Osteocyte (in vitro differentiated cells): ENCODE measurements at regions not wholly inside any gene's neighbourhood (a gene's known extent, or its start where the extent isn't known, plus 50 kb on each side); places are given as distances from the start of the nearest gene placed in this dataset.
"Not testable (repeated sequence)": the region's sequence is repeated elsewhere in the genome, so short reads cannot be mapped to it uniquely, and the experiment has no call there.

ENCODE experiments used
- DNase-seq: peaks from one replicate; pipeline ENCODE4 v3.0.0; 2021; ENCODE audit warnings: mixed read lengths; ENCODE audit not compliant: unreplicated experiment; ENCODE audit errors: extremely low spot score
- H3K27ac Mint-ChIP-seq: one replicate; pipeline ENCODE4 v1.8.0; 2021; ENCODE audit warnings: mild to moderate bottlenecking, mixed read lengths; ENCODE audit not compliant: unreplicated experiment
- H3K27me3 Mint-ChIP-seq: one replicate; pipeline ENCODE4 v1.8.0; 2021; ENCODE audit warnings: mixed read lengths; ENCODE audit not compliant: unreplicated experiment
- H3K36me3 Mint-ChIP-seq: one replicate; pipeline ENCODE4 v1.8.0; 2021; ENCODE audit warnings: mixed read lengths; ENCODE audit not compliant: unreplicated experiment
- H3K4me1 Mint-ChIP-seq: one replicate; pipeline ENCODE4 v1.8.0; 2021; ENCODE audit warnings: mixed read lengths; ENCODE audit not compliant: unreplicated experiment
- H3K4me3 Mint-ChIP-seq: one replicate; pipeline ENCODE4 v1.8.0; 2021; ENCODE audit warnings: mild to moderate bottlenecking, moderate library complexity, mixed read lengths; ENCODE audit not compliant: unreplicated experiment
- H3K9me3 Mint-ChIP-seq: one replicate; pipeline ENCODE4 v1.8.0; 2021; ENCODE audit warnings: mixed read lengths; ENCODE audit not compliant: unreplicated experiment
- TF ChIP-seq, protein P1 (sequence below): fragments of 200-600 bp; sonication (generic); IDR thresholded peaks from 2 replicates; pipeline ENCODE4 v1.5.0; 2021; ENCODE audit warnings: antibody characterized with exemption, mild to moderate bottlenecking, moderate library complexity

DNA sequence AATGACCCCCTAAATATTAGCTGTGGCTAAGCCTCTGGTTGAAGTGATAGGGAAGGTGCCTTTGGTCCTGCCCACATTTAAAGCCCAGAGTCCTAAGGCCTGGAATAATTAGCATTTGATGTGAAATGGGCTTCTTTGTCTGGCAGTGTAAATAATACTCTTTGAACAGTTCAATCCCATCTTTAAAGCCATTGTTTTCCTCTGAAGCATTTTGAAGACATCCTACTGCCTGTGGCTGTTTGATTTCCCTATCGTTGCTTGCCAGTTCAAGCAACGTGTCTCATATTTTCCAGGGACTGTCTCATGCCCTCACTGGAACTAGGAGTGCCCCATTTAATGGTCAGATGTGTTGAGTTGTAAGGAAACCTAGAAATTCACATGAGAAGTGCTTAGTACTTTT lies 89.3 kb upstream of the BTN3A2 start:
- DNase-seq = no peak
- H3K9me3 Mint-ChIP-seq = no peaks in the 10 kb centered on the region
- TF ChIP-seq, protein P1, sequence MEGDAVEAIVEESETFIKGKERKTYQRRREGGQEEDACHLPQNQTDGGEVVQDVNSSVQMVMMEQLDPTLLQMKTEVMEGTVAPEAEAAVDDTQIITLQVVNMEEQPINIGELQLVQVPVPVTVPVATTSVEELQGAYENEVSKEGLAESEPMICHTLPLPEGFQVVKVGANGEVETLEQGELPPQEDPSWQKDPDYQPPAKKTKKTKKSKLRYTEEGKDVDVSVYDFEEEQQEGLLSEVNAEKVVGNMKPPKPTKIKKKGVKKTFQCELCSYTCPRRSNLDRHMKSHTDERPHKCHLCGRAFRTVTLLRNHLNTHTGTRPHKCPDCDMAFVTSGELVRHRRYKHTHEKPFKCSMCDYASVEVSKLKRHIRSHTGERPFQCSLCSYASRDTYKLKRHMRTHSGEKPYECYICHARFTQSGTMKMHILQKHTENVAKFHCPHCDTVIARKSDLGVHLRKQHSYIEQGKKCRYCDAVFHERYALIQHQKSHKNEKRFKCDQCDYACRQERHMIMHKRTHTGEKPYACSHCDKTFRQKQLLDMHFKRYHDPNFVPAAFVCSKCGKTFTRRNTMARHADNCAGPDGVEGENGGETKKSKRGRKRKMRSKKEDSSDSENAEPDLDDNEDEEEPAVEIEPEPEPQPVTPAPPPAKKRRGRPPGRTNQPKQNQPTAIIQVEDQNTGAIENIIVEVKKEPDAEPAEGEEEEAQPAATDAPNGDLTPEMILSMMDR = no peak
- peaks cover 3% of the 10 kb centered on the region for H3K36me3 Mint-ChIP-seq
- no peak overlapping the region for H3K27ac Mint-ChIP-seq
- H3K4me3 Mint-ChIP-seq = no peak overlapping the region
- no peaks in the 10 kb centered on the region for H3K27me3 Mint-ChIP-seq
- peaks cover 16% of the 10 kb centered on the region for H3K4me1 Mint-ChIP-seq

DNA sequence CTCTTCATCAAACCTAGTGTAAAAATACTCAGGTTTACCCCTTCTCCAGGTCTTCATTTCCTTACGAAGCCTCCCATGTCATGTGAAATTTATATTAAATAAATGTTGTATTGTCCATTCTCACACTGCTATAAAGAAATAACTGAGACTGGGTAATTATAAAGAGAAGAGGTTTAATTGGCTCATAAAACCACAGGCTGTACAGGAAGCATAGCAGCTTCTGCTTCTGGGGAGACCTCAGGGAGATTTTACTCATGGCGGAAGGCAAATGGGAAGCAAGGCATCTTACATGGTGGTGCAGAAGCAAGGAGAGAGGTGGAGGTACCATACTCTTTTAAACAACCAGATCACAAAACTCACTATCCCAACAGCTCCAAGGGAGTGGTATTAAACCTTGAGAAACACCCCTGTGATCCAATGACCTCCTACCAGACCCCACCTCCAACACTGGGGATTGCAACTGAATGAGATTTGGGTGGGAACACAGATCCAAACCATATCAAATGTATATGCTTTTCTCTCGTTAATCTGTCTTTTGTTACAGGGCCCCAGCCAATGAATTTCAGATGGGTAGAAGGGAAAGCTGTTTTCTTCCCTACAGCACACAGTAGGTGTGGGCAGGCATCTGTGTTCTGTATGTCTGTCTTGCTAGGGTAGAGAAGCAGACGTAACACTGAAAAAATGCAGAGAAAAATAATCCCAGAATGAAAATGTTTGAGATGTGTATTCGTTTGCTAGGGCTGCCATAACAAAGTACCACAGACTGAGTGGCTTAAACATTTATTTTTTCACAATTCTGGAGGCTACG lies 88.0 kb upstream of the BTN3A2 start:
- H3K9me3 Mint-ChIP-seq = no peaks in the 10 kb centered on the region
- no peaks in the 10 kb centered on the region for H3K27me3 Mint-ChIP-seq
- no peak overlapping the region for H3K4me3 Mint-ChIP-seq
- no peak overlapping the region for H3K27ac Mint-ChIP-seq
- no peak for DNase-seq
- peaks cover 8% of the 10 kb centered on the region for H3K36me3 Mint-ChIP-seq
- TF ChIP-seq, protein P1 = no peak
- H3K4me1 Mint-ChIP-seq = peaks cover 6% of the 10 kb centered on the region

- no peaks in the 10 kb centered on the region for H3K9me3 Mint-ChIP-seq
- no peak overlapping the region for H3K4me3 Mint-ChIP-seq
- H3K27ac Mint-ChIP-seq = no peak overlapping the region
- peaks cover 16% of the 10 kb centered on the region for H3K4me1 Mint-ChIP-seq
- no peaks in the 10 kb centered on the region for H3K27me3 Mint-ChIP-seq
- H3K36me3 Mint-ChIP-seq = peaks cover 8% of the 10 kb centered on the region
- DNase-seq = no peak
- TF ChIP-seq, protein P1 = no peak
These were observed 86.5 kb upstream of the BTN3A2 start for GRCh38 chr6:26278536-26278935.

DNA sequence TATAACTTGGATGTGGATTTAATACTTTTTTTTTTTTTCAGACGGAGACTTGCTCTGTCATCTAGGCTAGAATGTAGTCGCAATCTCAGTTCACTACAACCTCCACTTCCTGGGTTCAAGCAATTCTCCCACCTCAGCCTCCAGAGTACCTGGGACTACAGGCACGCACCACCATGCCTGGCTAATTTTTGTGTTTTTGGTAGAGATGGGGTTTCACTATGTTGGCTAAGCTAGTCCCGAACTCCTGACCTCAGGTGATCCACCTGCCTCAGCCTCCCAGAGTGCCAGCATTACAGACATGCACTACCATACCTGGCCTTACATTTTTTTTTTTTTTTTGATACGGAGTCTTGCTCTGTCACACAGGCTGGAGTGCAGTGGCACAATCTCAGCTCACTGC lies 85.6 kb upstream of the BTN3A2 start:
- not testable (repeated sequence) for H3K27ac Mint-ChIP-seq, H3K27me3 Mint-ChIP-seq, DNase-seq, H3K4me3 Mint-ChIP-seq, H3K9me3 Mint-ChIP-seq, H3K36me3 Mint-ChIP-seq
- H3K4me1 Mint-ChIP-seq = peaks cover 23% of the 10 kb centered on the region

GRCh38 chr6:26280407-26280806 lies 84.6 kb upstream of the BTN3A2 start:
- TF ChIP-seq, protein P1 = no peak
- Mint-ChIP-seq H3K9me3 (no peaks in the 10 kb centered on the region), H3K4me1 (peaks cover 24% of the 10 kb centered on the region), H3K4me3 (no peak overlapping the region), H3K27me3 (no peaks in the 10 kb centered on the region), H3K36me3 (peaks cover 8% of the 10 kb centered on the region), H3K27ac (no peak overlapping the region)
- DNase-seq = no peak
